ENCODE measurements at regions not wholly inside any gene's neighbourhood (a gene's known extent, or its start where the extent isn't known, plus 50 kb on each side); places are given as distances from the start of the nearest gene placed in this dataset.

- ATAC-seq, result no peak
- TF ChIP-seq CREB5 (CRISPR knock-in tag; IDR thresholded peaks at IDR 0.05; ENCODE audit: low read depth), result no peak
- TF ChIP-seq PPARA (CRISPR knock-in tag; IDR thresholded peaks at IDR 0.05; ENCODE audit: borderline replicate concordance), result no peak
Measured at GRCh38 chr1:60598041-60598910, 484.1 kb upstream of the NFIA start.

DNA sequence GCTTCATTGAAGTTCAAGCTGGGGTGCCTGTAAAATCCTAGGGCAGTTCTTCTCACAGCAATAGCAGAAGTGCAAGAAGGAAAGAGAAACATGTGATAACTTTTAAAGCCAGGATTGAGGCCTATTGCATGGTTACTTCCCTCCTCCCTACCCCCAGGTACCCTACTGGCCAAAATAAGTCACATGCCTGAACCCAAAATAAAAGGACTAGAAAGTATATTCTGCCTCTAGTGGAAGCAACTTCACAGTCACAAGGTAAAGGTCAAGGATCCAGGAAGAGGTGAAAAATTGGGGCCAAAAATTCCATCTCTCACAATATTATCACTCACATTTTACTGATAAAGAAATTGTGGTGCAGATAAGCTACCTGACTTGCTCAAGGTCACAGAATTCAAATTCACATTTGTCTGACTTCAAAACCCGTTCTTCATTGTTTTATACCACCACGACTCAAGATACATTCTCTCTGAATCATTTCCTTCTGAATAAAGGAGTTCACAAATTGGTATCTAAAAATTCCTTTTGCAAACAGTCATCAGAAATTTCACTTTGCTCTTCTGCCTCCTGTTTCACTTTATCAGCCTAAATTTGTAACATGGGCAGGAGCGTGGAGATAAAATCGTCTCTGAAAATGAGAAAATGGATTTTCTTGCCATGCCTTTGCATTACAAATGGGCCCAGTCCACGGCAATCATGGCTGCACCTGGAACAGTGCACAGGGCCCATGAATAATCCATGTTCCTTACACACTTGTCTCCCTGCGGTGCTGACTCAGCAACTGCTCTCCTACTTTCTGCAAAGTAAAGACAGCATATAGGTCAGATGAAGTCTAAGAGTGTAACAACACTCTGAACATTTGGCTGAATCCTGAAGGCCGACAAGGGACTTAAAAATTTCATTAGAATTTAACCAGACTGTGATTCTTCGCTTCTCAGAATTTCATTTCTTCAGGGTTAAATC, 485.3 kb upstream of the NFIA start:
- ATAC-seq, result peak; percentile 34; the same call in 2 of the 3 replicates
- TF ChIP-seq ZC3H10 (CRISPR knock-in tag; IDR thresholded peaks at IDR 0.05), result no peak
- no peak for TF ChIP-seq GLIS3 (CRISPR knock-in tag; IDR thresholded peaks at IDR 0.05)
- no peak for TF ChIP-seq CSDC2 (CRISPR knock-in tag; IDR thresholded peaks at IDR 0.05)
- TF ChIP-seq ISL1 (CRISPR knock-in tag; IDR thresholded peaks at IDR 0.05), result peak; percentile 25; the same call in 1 of the 2 replicates

DNA sequence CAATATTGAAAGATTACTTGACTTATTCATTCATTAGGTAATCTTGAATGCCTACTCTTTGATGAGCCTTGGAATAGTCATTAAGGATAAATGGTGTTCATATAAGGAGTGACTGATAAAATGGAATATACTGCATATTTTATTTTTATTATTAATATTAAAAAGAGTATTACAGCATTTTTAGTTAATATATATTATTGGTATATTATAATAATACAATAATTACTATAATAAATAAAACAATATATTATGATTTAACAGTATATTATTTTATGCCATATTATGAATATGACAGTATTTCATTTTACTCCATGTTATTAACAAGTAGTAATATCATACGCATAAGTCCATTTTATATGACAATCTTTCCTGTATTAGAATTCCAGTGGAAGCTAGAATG, 490.8 kb upstream of the NFIA start:
- TF ChIP-seq ARNTL (CRISPR knock-in tag; IDR thresholded peaks at IDR 0.05; ENCODE audit: borderline replicate concordance, low read depth) (no peak), SNAI2 (CRISPR knock-in tag; IDR thresholded peaks at IDR 0.05) (no peak), BACH2 (CRISPR knock-in tag; IDR thresholded peaks at IDR 0.05; ENCODE audit: borderline replicate concordance) (no peak), GLIS3 (CRISPR knock-in tag; IDR thresholded peaks at IDR 0.05) (no peak), RARB (CRISPR knock-in tag; IDR thresholded peaks at IDR 0.05) (no peak), ZFP30 (CRISPR knock-in tag; IDR thresholded peaks at IDR 0.05) (no peak), OSR1 (CRISPR knock-in tag; IDR thresholded peaks at IDR 0.05) (no peak), CSRNP3 (CRISPR knock-in tag; IDR thresholded peaks at IDR 0.05) (no peak), ZFP3 (CRISPR knock-in tag; IDR thresholded peaks at IDR 0.05) (no peak), TOX (CRISPR knock-in tag; IDR thresholded peaks at IDR 0.05; ENCODE audit: borderline replicate concordance) (no peak), TSHZ2 (CRISPR knock-in tag; IDR thresholded peaks at IDR 0.05) (no peak), CSDC2 (CRISPR knock-in tag; IDR thresholded peaks at IDR 0.05) (no peak), ZC3H10 (CRISPR knock-in tag; IDR thresholded peaks at IDR 0.05) (no peak), ISL1 (CRISPR knock-in tag; IDR thresholded peaks at IDR 0.05) (no peak), CREB5 (CRISPR knock-in tag; IDR thresholded peaks at IDR 0.05; ENCODE audit: low read depth) (no peak), PPARA (CRISPR knock-in tag; IDR thresholded peaks at IDR 0.05; ENCODE audit: borderline replicate concordance) (no peak), ZNF565 (CRISPR knock-in tag; conservative IDR thresholded peaks at IDR 0.05; ENCODE audit: low read depth) (no peak), PATZ1 (CRISPR knock-in tag; IDR thresholded peaks at IDR 0.05; ENCODE audit: borderline replicate concordance) (no peak), ZNF70 (CRISPR knock-in tag; IDR thresholded peaks at IDR 0.05) (no peak)
- TF ChIP-seq, protein P1, sequence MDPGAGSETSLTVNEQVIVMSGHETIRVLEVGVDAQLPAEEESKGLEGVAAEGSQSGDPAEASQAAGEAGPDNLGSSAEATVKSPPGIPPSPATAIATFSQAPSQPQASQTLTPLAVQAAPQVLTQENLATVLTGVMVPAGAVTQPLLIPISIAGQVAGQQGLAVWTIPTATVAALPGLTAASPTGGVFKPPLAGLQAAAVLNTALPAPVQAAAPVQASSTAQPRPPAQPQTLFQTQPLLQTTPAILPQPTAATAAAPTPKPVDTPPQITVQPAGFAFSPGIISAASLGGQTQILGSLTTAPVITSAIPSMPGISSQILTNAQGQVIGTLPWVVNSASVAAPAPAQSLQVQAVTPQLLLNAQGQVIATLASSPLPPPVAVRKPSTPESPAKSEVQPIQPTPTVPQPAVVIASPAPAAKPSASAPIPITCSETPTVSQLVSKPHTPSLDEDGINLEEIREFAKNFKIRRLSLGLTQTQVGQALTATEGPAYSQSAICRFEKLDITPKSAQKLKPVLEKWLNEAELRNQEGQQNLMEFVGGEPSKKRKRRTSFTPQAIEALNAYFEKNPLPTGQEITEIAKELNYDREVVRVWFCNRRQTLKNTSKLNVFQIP (CRISPR knock-in tag; IDR thresholded peaks at IDR 0.05; ENCODE audit: borderline replicate concordance, low read depth), result no peak
- ATAC-seq, result no peak
